GM12878 (cell line): ENCODE measurements at regions not wholly inside any gene's neighbourhood (a gene's known extent, or its start where the extent isn't known, plus 50 kb on each side); places are given as distances from the start of the nearest gene placed in this dataset.

ENCODE experiments used
- ATAC-seq: fragments of 200-7000 bp; cut with Tn5 transposase; 3 replicates; pipeline ENCODE4 v1.9.1; 2020; ENCODE audit warnings: mild to moderate bottlenecking, moderate library complexity
- BruUV-seq: library from RNA; stranded (reverse); fragments of 400-500 nt; replicated peaks from 2 replicates; lab custom pipeline; 2021; lab: Mats Ljungman, UMichigan
- CTCF ChIA-PET: fragments of 300-600 bp; sonication (Branson Sonifier 250); formaldehyde crosslinking; extraction: SDS; loops from one replicate; lab custom pipeline; 2021; ENCODE audit warnings: inconsistent platforms; lab: Yijun Ruan, JAX
- POLR2A ChIA-PET: fragments of 350-600 bp; formaldehyde crosslinking; extraction: SDS; loops from one replicate; lab custom pipeline; 2021; ENCODE audit warnings: inconsistent platforms; lab: Charles Lee
- RAD21 ChIA-PET: fragments of 300-600 bp; sonication (Branson Sonifier 250); formaldehyde crosslinking; loops from one replicate; lab custom pipeline; 2023; ENCODE audit warnings: antibody characterized with exemption; ENCODE audit not compliant: unreplicated experiment; lab: Charles Lee
- SMC1A ChIA-PET: fragments of 300-600 bp; sonication (Branson Sonifier 250); formaldehyde crosslinking; loops from one replicate; lab custom pipeline; 2023; ENCODE audit not compliant: unreplicated experiment, uncharacterized antibody; lab: Charles Lee
- DNase-seq: peaks from one replicate; pipeline ENCODE4 v3.0.0-alpha.2; 2011; ENCODE audit warnings: low read depth, low spot score
- FAIRE-seq: peaks from 3 replicates; lab custom pipeline; 2011; peaks lifted over from hg19 to GRCh38; lab: Jason Lieb, UNC
- H2AFZ ChIP-seq: 2 replicates; pipeline ENCODE4 v1.6.0; 2011; ENCODE audit warnings: low read depth, low read length, control low read depth; ENCODE audit not compliant: control insufficient read depth
- H3K27ac ChIP-seq: 2 replicates; pipeline ENCODE4 v1.5.1; 2011; ENCODE audit warnings: control low read depth; ENCODE audit not compliant: control insufficient read depth, insufficient read depth
- H3K27me3 ChIP-seq, 2 experiments: replicated peaks in 1 of 2; 2 replicates each; pipeline versions ENCODE4 v1.6.0 to v1.6.1; 2011; ENCODE audit warnings: low read length in 1 of 2; ENCODE audit not compliant: control insufficient read depth in 2 of 2, insufficient read depth in 2 of 2
- H3K36me3 ChIP-seq, 2 experiments: 2 replicates each; pipeline ENCODE4 v1.5.1; 2011; ENCODE audit warnings: low read length in 1 of 2; ENCODE audit not compliant: control insufficient read depth in 2 of 2, insufficient read depth in 2 of 2
- H3K4me1 ChIP-seq: 2 replicates; pipeline ENCODE4 v1.6.1; 2011; ENCODE audit warnings: mild to moderate bottlenecking, low read length, moderate library complexity, mixed read lengths; ENCODE audit not compliant: control insufficient read depth, insufficient read depth
- H3K4me2 ChIP-seq: 2 replicates; pipeline ENCODE4 v1.6.0; 2011; ENCODE audit warnings: control low read depth; ENCODE audit not compliant: control insufficient read depth, insufficient read depth
- H3K4me3 ChIP-seq: fragments of 200-600 bp; sonication (generic); 2 replicates; pipeline ENCODE4 v1.5.1; 2016
- H3K79me2 ChIP-seq: 2 replicates; pipeline ENCODE4 v1.6.0; 2011; ENCODE audit warnings: low read length; ENCODE audit not compliant: control insufficient read depth, insufficient read depth
- H3K9ac ChIP-seq: 2 replicates; pipeline ENCODE4 v1.8.0; 2011; ENCODE audit warnings: low read length, control low read depth, mixed read lengths; ENCODE audit not compliant: control insufficient read depth, insufficient read depth
- H3K9me3 ChIP-seq: replicated peaks from 3 replicates; pipeline ENCODE4 v1.5.1; 2011; ENCODE audit warnings: mild to moderate bottlenecking, low read length; ENCODE audit not compliant: control insufficient read depth, insufficient read depth
- H4K20me1 ChIP-seq: 2 replicates; pipeline ENCODE4 v1.6.0; 2011; ENCODE audit not compliant: control insufficient read depth, insufficient read depth
- CREB1 ChIP-seq: IDR thresholded peaks from 2 replicates; pipeline ENCODE4 v1.6.1; 2012; ENCODE audit warnings: low read depth, mild to moderate bottlenecking, inconsistent platforms
- EED ChIP-seq: sonication (generic); IDR thresholded peaks from 2 replicates; pipeline ENCODE4 v1.6.1; 2016; ENCODE audit warnings: antibody characterized with exemption, low read depth
- GATAD2B ChIP-seq: fragments of 450-650 bp; conservative IDR thresholded peaks from 2 replicates; pipeline ENCODE4 v1.6.1; 2017; ENCODE audit warnings: low read depth, mild to moderate bottlenecking, moderate library complexity
- HDAC6 ChIP-seq: fragments of 200-600 bp; sonication (generic); IDR thresholded peaks from one replicate; pipeline ENCODE4 v1.8.0; 2017; ENCODE audit warnings: antibody characterized with exemption; ENCODE audit not compliant: unreplicated experiment
- IRF4 ChIP-seq: IDR thresholded peaks from 2 replicates; pipeline ENCODE4 v1.6.1; 2011; ENCODE audit warnings: low read depth, low read length
- MEF2A ChIP-seq: IDR thresholded peaks from 2 replicates; pipeline ENCODE4 v1.6.1; 2011; ENCODE audit warnings: low read depth, mild to moderate bottlenecking, low read length, moderate library complexity; ENCODE audit not compliant: insufficient read depth
- POLR2A ChIP-seq: IDR thresholded peaks from 2 replicates; pipeline ENCODE4 v1.6.1; 2011; ENCODE audit warnings: low read depth, mild to moderate bottlenecking, low read length
- RUNX3 ChIP-seq: IDR thresholded peaks from 2 replicates; pipeline ENCODE4 v1.6.1; 2012; ENCODE audit warnings: low read length, inconsistent platforms
- WGBS: methylation state at CpG from one replicate; pipeline ENCODE4 v1.1.6; 2016; ENCODE audit warnings: low lambda C conversion rate; ENCODE audit not compliant: insufficient replicate concordance, insufficient coverage; ENCODE audit errors: missing lambda C conversion rate; 5-methylcytosine and 5-hydroxymethylcytosine counted together
- in situ Hi-C: fragments of 300-500 bp; cut with MboI; formaldehyde crosslinking; loops from 9 replicates; pipeline ENCODE4 v1.14.3; 2018; ENCODE audit warnings: mixed read lengths
- intact Hi-C: fragments of 100-400 bp; cut with micrococcal nuclease; formaldehyde crosslinking; loops from one replicate; pipeline ENCODE4 v1.14.2; 2022; ENCODE audit not compliant: unreplicated experiment
- TF ChIP-seq, protein P1 (sequence below): fragments of 450-650 bp; IDR thresholded peaks from 2 replicates; pipeline ENCODE4 v1.6.1; 2017; ENCODE audit warnings: mild to moderate bottlenecking, low read depth, inconsistent platforms; ENCODE audit not compliant: poor library complexity, severe bottlenecking
- TF ChIP-seq, protein P2 (sequence below): fragments of 150-350 bp; IDR thresholded peaks from 2 replicates; pipeline ENCODE4 v1.6.1; 2016; ENCODE audit warnings: low read depth, low read length

DNA sequence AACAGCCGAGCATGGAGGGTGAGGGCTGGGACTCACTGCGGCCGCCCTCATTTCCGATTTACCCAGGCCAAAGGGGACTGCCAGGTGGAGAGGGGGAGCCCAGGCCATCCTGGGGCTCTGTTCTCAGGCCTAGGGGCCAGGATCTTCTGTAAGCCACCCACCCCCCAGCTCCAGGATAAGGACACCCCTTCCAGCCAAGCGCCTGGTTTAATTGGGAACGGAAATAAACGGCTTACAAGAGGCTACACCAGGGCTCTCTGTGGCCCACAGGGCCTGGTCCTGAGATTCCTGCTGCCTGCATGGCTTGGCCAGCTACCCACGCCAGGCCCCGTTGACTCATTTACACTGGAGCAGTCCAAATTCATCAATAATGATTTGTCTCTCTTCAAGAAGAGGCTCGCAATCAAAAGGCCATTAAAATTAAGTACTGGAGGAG, 68.1 kb upstream of the TOP1 start (continued):
- no peak for TF ChIP-seq IRF4
- no peak for TF ChIP-seq RUNX3
- TF ChIP-seq POLR2A = no peak
- TF ChIP-seq, protein P1, sequence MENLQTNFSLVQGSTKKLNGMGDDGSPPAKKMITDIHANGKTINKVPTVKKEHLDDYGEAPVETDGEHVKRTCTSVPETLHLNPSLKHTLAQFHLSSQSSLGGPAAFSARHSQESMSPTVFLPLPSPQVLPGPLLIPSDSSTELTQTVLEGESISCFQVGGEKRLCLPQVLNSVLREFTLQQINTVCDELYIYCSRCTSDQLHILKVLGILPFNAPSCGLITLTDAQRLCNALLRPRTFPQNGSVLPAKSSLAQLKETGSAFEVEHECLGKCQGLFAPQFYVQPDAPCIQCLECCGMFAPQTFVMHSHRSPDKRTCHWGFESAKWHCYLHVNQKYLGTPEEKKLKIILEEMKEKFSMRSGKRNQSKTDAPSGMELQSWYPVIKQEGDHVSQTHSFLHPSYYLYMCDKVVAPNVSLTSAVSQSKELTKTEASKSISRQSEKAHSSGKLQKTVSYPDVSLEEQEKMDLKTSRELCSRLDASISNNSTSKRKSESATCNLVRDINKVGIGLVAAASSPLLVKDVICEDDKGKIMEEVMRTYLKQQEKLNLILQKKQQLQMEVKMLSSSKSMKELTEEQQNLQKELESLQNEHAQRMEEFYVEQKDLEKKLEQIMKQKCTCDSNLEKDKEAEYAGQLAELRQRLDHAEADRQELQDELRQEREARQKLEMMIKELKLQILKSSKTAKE = no peak

DNA sequence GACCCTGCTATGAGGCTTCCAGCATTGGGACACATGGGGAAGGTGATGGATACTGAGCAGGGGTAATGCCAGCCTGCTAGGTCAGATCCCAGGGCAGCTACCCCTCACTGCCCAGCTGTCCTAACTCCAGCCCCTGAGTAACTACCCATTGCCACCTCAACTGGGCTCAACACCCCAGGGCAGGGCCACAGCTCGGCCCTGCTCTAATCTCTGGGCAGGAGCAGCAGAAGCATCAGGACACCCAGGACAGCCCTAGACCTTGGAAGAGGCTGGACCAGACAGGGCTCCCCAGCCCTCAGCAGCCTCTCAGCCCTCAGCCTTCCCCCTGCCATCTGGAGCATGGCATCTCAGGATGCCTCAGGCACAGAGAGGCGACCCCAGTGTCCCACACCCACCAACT, 67.4 kb upstream of the TOP1 start:
- no peak overlapping the region for H2AFZ ChIP-seq
- no peak overlapping the region for H3K27ac ChIP-seq
- ChIA-PET SMC1A (no interaction called here), CTCF (interaction anchor here (4.3 kb wide), 1 partner anchor 221 kb away, joined by 53 read pairs; no protein-coding TSS in a partner anchor), POLR2A (no interaction called here), RAD21 (no interaction called here)
- no peaks in the 10 kb centered on the region; a peak in 1 of 4 replicates for H3K27me3 ChIP-seq
- no peak overlapping the region for H3K9ac ChIP-seq
- no peak for DNase-seq
- intact Hi-C loops = no loop called here
- TF ChIP-seq CREB1 (no peak), MEF2A (no peak), GATAD2B (no peak), POLR2A (no peak), HDAC6 (no peak), EED (no peak)
- TF ChIP-seq, protein P2, sequence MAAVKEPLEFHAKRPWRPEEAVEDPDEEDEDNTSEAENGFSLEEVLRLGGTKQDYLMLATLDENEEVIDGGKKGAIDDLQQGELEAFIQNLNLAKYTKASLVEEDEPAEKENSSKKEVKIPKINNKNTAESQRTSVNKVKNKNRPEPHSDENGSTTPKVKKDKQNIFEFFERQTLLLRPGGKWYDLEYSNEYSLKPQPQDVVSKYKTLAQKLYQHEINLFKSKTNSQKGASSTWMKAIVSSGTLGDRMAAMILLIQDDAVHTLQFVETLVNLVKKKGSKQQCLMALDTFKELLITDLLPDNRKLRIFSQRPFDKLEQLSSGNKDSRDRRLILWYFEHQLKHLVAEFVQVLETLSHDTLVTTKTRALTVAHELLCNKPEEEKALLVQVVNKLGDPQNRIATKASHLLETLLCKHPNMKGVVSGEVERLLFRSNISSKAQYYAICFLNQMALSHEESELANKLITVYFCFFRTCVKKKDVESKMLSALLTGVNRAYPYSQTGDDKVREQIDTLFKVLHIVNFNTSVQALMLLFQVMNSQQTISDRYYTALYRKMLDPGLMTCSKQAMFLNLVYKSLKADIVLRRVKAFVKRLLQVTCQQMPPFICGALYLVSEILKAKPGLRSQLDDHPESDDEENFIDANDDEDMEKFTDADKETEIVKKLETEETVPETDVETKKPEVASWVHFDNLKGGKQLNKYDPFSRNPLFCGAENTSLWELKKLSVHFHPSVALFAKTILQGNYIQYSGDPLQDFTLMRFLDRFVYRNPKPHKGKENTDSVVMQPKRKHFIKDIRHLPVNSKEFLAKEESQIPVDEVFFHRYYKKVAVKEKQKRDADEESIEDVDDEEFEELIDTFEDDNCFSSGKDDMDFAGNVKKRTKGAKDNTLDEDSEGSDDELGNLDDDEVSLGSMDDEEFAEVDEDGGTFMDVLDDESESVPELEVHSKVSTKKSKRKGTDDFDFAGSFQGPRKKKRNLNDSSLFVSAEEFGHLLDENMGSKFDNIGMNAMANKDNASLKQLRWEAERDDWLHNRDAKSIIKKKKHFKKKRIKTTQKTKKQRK = no peak
- no TSS peak for BruUV-seq
- no peaks in the 10 kb centered on the region for H3K36me3 ChIP-seq
- H3K4me2 ChIP-seq = no peak overlapping the region
- H3K9me3 ChIP-seq = no peaks in the 10 kb centered on the region; the same call in 2 of the 3 replicates
- H4K20me1 ChIP-seq = no peaks in the 10 kb centered on the region
- in situ Hi-C loops = loop anchor here (10.0 kb wide), 2 partner anchors 274 to 1076 kb away; no protein-coding TSS in a partner anchor
- H3K4me1 ChIP-seq = peaks cover 3% of the 10 kb centered on the region; the same call in 1 of the 2 replicates
- no peak for ATAC-seq
- H3K4me3 ChIP-seq = no peak overlapping the region
- WGBS = 0% methylated on average over 2 of the region's 2 CpGs
- no peak for FAIRE-seq
- no peaks in the 10 kb centered on the region for H3K79me2 ChIP-seq
